H1 (cell line): ENCODE measurements at regions not wholly inside any gene's neighbourhood (a gene's known extent, or its start where the extent isn't known, plus 50 kb on each side); places are given as distances from the start of the nearest gene placed in this dataset.

ENCODE experiments used
- CTCF ChIA-PET: fragments of 300-600 bp; sonication (Branson Sonifier 250); formaldehyde crosslinking; loops from one replicate; lab custom pipeline; 2021; ENCODE audit not compliant: partially characterized antibody; lab: Charles Lee
- POLR2A ChIA-PET: fragments of 300-600 bp; sonication (Branson Sonifier 250); formaldehyde crosslinking; loops from one replicate; lab custom pipeline; 2021; ENCODE audit warnings: inconsistent platforms; ENCODE audit not compliant: partially characterized antibody; lab: Charles Lee
- DNase-seq, 2 experiments: peaks; one replicate each; pipeline versions ENCODE4 v3.0.0 to v3.0.0-alpha.2; 2010 to 2022; ENCODE audit warnings: low spot score in 2 of 2, low read depth in 1 of 2, mixed read lengths in 1 of 2
- FAIRE-seq: peaks from 2 replicates; lab custom pipeline; 2011; peaks lifted over from hg19 to GRCh38; lab: Jason Lieb, UNC
- H2AFZ ChIP-seq: 2 replicates; pipeline ENCODE4 v1.8.1; 2012; ENCODE audit warnings: low read length, inconsistent platforms
- H2AK5ac ChIP-seq: 2 replicates; pipeline ENCODE4 v1.6.1; 2013; ENCODE audit warnings: low read depth, low read length
- H2BK120ac ChIP-seq: replicated peaks from 2 replicates; pipeline ENCODE3; 2013; ENCODE audit warnings: low read depth, low read length, inconsistent platforms
- H2BK12ac ChIP-seq: 2 replicates; pipeline ENCODE4 v1.6.1; 2013; ENCODE audit warnings: low read depth, low read length
- H2BK15ac ChIP-seq: 2 replicates; pipeline ENCODE4 v1.6.1; 2013; ENCODE audit warnings: low read length
- H2BK20ac ChIP-seq: 2 replicates; pipeline ENCODE4 v1.6.1; 2013; ENCODE audit warnings: low read length
- H2BK5ac ChIP-seq: 2 replicates; pipeline ENCODE4 v1.6.1; 2013; ENCODE audit warnings: low read depth, low read length
- H3K14ac ChIP-seq: 2 replicates; pipeline ENCODE4 v1.6.1; 2013; ENCODE audit warnings: inconsistent platforms; ENCODE audit not compliant: insufficient read length
- H3K18ac ChIP-seq: 2 replicates; pipeline ENCODE4 v1.6.1; 2013; ENCODE audit warnings: low read length; ENCODE audit errors: extremely low read depth
- H3K23ac ChIP-seq: 2 replicates; pipeline ENCODE4 v1.6.1; 2013; ENCODE audit warnings: inconsistent platforms; ENCODE audit not compliant: insufficient read length
- H3K23me2 ChIP-seq: 2 replicates; pipeline ENCODE4 v1.6.1; 2013; ENCODE audit warnings: low read depth, low read length
- H3K27ac ChIP-seq: 2 replicates; pipeline ENCODE4 v1.6.1; 2011; ENCODE audit warnings: low read depth, low read length, inconsistent platforms
- H3K27me3 ChIP-seq, 4 experiments: replicated peaks in 1 of 4; 1 replicate in 1 of 4; 2 replicates in 3 of 4; pipeline versions ENCODE4 v1.6.1 to v1.8.1; 2011 to 2013; ENCODE audit warnings: low read length in 3 of 4, mild to moderate bottlenecking in 3 of 4, inconsistent platforms in 2 of 4, mixed read lengths in 2 of 4, moderate library complexity in 1 of 4; ENCODE audit not compliant: control insufficient read depth in 3 of 4, insufficient read depth in 3 of 4; ENCODE audit errors: extremely low read depth in 1 of 4
- H3K36me3 ChIP-seq, 4 experiments: 2 replicates each; pipeline versions ENCODE4 v1.6.1 to v1.8.1; 2011 to 2013; ENCODE audit warnings: mild to moderate bottlenecking in 4 of 4, low read length in 3 of 4, moderate library complexity in 2 of 4, control low read depth in 1 of 4, inconsistent platforms in 1 of 4; ENCODE audit not compliant: insufficient read depth in 4 of 4, control insufficient read depth in 2 of 4
- H3K4ac ChIP-seq: replicated peaks from 2 replicates; pipeline ENCODE3; 2013; ENCODE audit warnings: low read length, low read depth, mixed read lengths, inconsistent platforms; ENCODE audit not compliant: insufficient read length
- H3K4me1 ChIP-seq, 4 experiments: replicated peaks in 1 of 4; 1 replicate in 1 of 4; 2 replicates in 3 of 4; pipeline versions ENCODE4 v1.6.1 to v1.8.1; 2011 to 2013; ENCODE audit warnings: low read length in 3 of 4, inconsistent platforms in 2 of 4, mixed read lengths in 1 of 4; ENCODE audit not compliant: insufficient read depth in 4 of 4, control insufficient read depth in 3 of 4
- H3K4me2 ChIP-seq, 2 experiments: 2 replicates each; pipeline versions ENCODE4 v1.6.1 to v1.8.1; 2011 to 2013; ENCODE audit warnings: low read depth in 2 of 2, low read length in 2 of 2, control low read depth in 1 of 2, inconsistent platforms in 1 of 2, mild to moderate bottlenecking in 1 of 2; ENCODE audit not compliant: insufficient read depth in 1 of 2
- H3K4me3 ChIP-seq, 4 experiments: fragments of 200-600, 300-600 bp in 1 of 4; sonication (generic), shearing (Covaris generic), sonication (Bioruptor Twin) in 1 of 4; 2 replicates each; pipeline versions ENCODE4 v1.5.1 to v1.8.1; 2011 to 2016; ENCODE audit warnings: low read length in 4 of 4, low read depth in 3 of 4, control low read depth in 2 of 4, inconsistent platforms in 2 of 4, mild to moderate bottlenecking in 2 of 4, mixed read lengths in 1 of 4, moderate library complexity in 1 of 4; ENCODE audit not compliant: insufficient read depth in 2 of 4; ENCODE audit errors: extremely low read depth in 1 of 4
- H3K56ac ChIP-seq: replicated peaks from 2 replicates; pipeline ENCODE3; 2013; ENCODE audit warnings: low read depth, mild to moderate bottlenecking, mixed read lengths, low read length, inconsistent platforms; ENCODE audit not compliant: insufficient read length
- H3K79me1 ChIP-seq: 2 replicates; pipeline ENCODE4 v1.6.1; 2013; ENCODE audit warnings: low read depth, low read length, control low read depth
- H3K79me2 ChIP-seq, 2 experiments: 2 replicates each; pipeline versions ENCODE4 v1.6.1 to v1.8.1; 2012 to 2013; ENCODE audit warnings: low read length in 2 of 2, mild to moderate bottlenecking in 2 of 2, inconsistent platforms in 1 of 2; ENCODE audit not compliant: insufficient read depth in 2 of 2, control insufficient read depth in 1 of 2
- H3K9ac ChIP-seq, 4 experiments: replicated peaks in 1 of 4; 1 replicate in 1 of 4; 2 replicates in 3 of 4; pipeline versions ENCODE4 v1.6.1 to v1.8.1; 2011 to 2013; ENCODE audit warnings: low read depth in 3 of 4, low read length in 3 of 4, control low read depth in 2 of 4, mild to moderate bottlenecking in 2 of 4, moderate library complexity in 2 of 4, inconsistent platforms in 1 of 4; ENCODE audit errors: extremely low read depth in 1 of 4
- H3K9me3 ChIP-seq, 2 experiments: 2 replicates each; pipeline versions ENCODE4 v1.6.1 to v1.8.1; 2012 to 2013; ENCODE audit warnings: mild to moderate bottlenecking in 2 of 2, moderate library complexity in 2 of 2, control low read depth in 1 of 2, inconsistent platforms in 1 of 2, low read depth in 1 of 2, low read length in 1 of 2, mixed read lengths in 1 of 2; ENCODE audit not compliant: insufficient read depth in 2 of 2
- H4K20me1 ChIP-seq, 2 experiments: replicated peaks in 1 of 2; 2 replicates each; pipeline versions ENCODE3 to v1.8.1; 2011 to 2013; ENCODE audit warnings: inconsistent platforms in 2 of 2, low read length in 2 of 2, mild to moderate bottlenecking in 1 of 2; ENCODE audit not compliant: insufficient read depth in 2 of 2, control insufficient read depth in 1 of 2
- H4K5ac ChIP-seq: 2 replicates; pipeline ENCODE4 v1.6.1; 2013; ENCODE audit warnings: low read length, low read depth, mixed read lengths, inconsistent platforms; ENCODE audit not compliant: insufficient read length
- H4K8ac ChIP-seq: 2 replicates; pipeline ENCODE4 v1.8.0; 2013; ENCODE audit warnings: mild to moderate bottlenecking, moderate library complexity, low read length, inconsistent platforms; ENCODE audit not compliant: insufficient read depth; ENCODE audit errors: extremely low read depth
- H4K91ac ChIP-seq: replicated peaks from 2 replicates; pipeline ENCODE3; 2013; ENCODE audit warnings: low read length, mixed read lengths, inconsistent platforms; ENCODE audit not compliant: insufficient read length
- ATF3 ChIP-seq: IDR thresholded peaks from 2 replicates; pipeline ENCODE4 v1.6.1; 2011; ENCODE audit warnings: low read depth, mild to moderate bottlenecking, low read length; ENCODE audit not compliant: insufficient read depth
- CBX8 ChIP-seq: fragments of 300-800, 300-1000 bp; sonication (generic); IDR thresholded peaks from 2 replicates; pipeline ENCODE4 v1.7.1; 2016; ENCODE audit warnings: low read depth, low read length, borderline replicate concordance
- CTBP2 ChIP-seq: IDR thresholded peaks from 2 replicates; pipeline ENCODE4 v1.7.0; 2011; ENCODE audit warnings: borderline replicate concordance, mild to moderate bottlenecking, moderate library complexity, mixed read lengths, low read length; ENCODE audit not compliant: insufficient read depth, insufficient read length
- GABPA ChIP-seq: IDR thresholded peaks from 2 replicates; pipeline ENCODE4 v1.6.1; 2011; ENCODE audit warnings: mild to moderate bottlenecking, low read length, moderate library complexity, borderline replicate concordance; ENCODE audit not compliant: insufficient read depth
- HDAC2 ChIP-seq, 2 experiments: fragments of 300-600 bp in 1 of 2; sonication (generic) in 1 of 2; IDR thresholded peaks; 2 replicates each; pipeline ENCODE4 v1.6.1; 2011 to 2012; ENCODE audit warnings: low read depth in 2 of 2, low read length in 2 of 2, mild to moderate bottlenecking in 2 of 2, moderate library complexity in 2 of 2, borderline replicate concordance in 1 of 2, inconsistent platforms in 1 of 2
- NRF1 ChIP-seq: IDR thresholded peaks from 2 replicates; pipeline ENCODE4 v1.6.1; 2011; ENCODE audit warnings: mild to moderate bottlenecking, low read depth, low read length, improper control_type of control experiment
- SAP30 ChIP-seq: fragments of 300-600 bp; sonication (generic); IDR thresholded peaks from 2 replicates; pipeline ENCODE4 v1.7.1; 2012; ENCODE audit warnings: low read length, moderate library complexity, mild to moderate bottlenecking, inconsistent platforms; ENCODE audit not compliant: insufficient read depth, insufficient replicate concordance
- SUZ12 ChIP-seq: fragments of 200-600 bp; sonication (generic); IDR thresholded peaks from 2 replicates; pipeline ENCODE4 v1.6.1; 2012; ENCODE audit warnings: mild to moderate bottlenecking, inconsistent platforms, low read length, moderate library complexity, mixed read lengths
- TEAD4 ChIP-seq: IDR thresholded peaks from 2 replicates; pipeline ENCODE4 v1.6.1; 2012; ENCODE audit warnings: low read depth, low read length, inconsistent platforms, mixed read lengths
- WGBS, 2 experiments: shearing (Covaris generic) in 1 of 2; methylation state at CpG; one replicate each; pipeline versions ENCODE4 v1.1.6 to v1.1.7; 2013 to 2015; ENCODE audit warnings: low lambda C conversion rate in 2 of 2, mixed read lengths in 2 of 2, inconsistent platforms in 1 of 2, low coverage in 1 of 2, missing lambda C conversion rate in 1 of 2; ENCODE audit not compliant: insufficient replicate concordance in 2 of 2, insufficient coverage in 1 of 2, insufficient read length in 1 of 2; ENCODE audit errors: extremely low coverage in 1 of 2, missing lambda C conversion rate in 1 of 2; 5-methylcytosine and 5-hydroxymethylcytosine counted together
- TF ChIP-seq, protein P1 (sequence below), 3 experiments: IDR thresholded peaks; 1 replicate in 2 of 3; 2 replicates in 1 of 3; pipeline versions ENCODE4 v1.5.1 to v1.6.1; 2011; ENCODE audit warnings: low read length in 3 of 3, mild to moderate bottlenecking in 3 of 3, inconsistent platforms in 2 of 3, low read depth in 1 of 3, moderate library complexity in 1 of 3; ENCODE audit not compliant: insufficient read depth in 1 of 3; ENCODE audit errors: control extremely low read depth in 1 of 3

DNA sequence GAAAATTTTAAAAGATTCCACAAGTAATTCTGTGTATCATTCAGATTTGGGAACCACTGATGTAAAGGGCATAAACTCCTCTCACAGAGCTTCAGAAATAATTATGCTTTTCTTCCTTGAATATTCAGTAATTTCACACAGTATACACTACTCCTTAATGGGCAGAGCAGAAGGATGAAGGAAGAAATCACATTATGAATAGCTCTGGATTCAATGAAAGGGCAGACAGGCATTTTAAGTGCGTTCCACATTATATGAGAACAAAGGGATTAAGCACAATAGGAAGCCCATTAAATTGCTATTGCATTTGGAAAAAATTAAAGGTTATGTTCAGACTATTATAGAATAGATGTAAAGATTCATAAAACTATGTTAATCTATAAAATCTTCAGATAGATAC lies 142.6 kb downstream of the PDHA2 start:
- Histone ChIP-seq H2BK5ac (no peak overlapping the region), H4K5ac (no peak overlapping the region), H3K79me2 (no peaks in the 10 kb centered on the region), H3K36me3 (no peaks in the 10 kb centered on the region), H4K91ac (no peak overlapping the region), H4K20me1 (no peaks in the 10 kb centered on the region), H3K4me1 (no peaks in the 10 kb centered on the region), H3K9me3 (peaks cover 3 to 12% of the 10 kb centered on the region in 2 experiments; a peak in 1 of 4 replicates), H3K4me2 (no peak overlapping the region), H2AK5ac (no peak overlapping the region), H2BK120ac (no peak overlapping the region), H3K4me3 (no peak overlapping the region), H3K56ac (no peak overlapping the region), H3K79me1 (no peaks in the 10 kb centered on the region), H3K18ac (no peak overlapping the region), H3K27ac (no peak overlapping the region), H3K14ac (no peak overlapping the region), H3K9ac (no peak overlapping the region), H2AFZ (no peak overlapping the region), H2BK15ac (no peak overlapping the region), H3K23ac (no peak overlapping the region), H2BK12ac (no peak overlapping the region), H3K4ac (no peak overlapping the region), H2BK20ac (no peak overlapping the region), H3K27me3 (no peaks in the 10 kb centered on the region), H4K8ac (no peak overlapping the region), H3K23me2 (no peaks in the 10 kb centered on the region)
- DNase-seq: no peak
- CTCF ChIA-PET: no interaction called here
- no peak for FAIRE-seq
- POLR2A ChIA-PET: no interaction called here
- 89% methylated on average over 1 of the region's 1 CpG; no CpG with 5 or more reads in 1 of the 2 experiments for WGBS, 2 experiments
- TF ChIP-seq HDAC2 (IDR thresholded peaks at IDR 0.05; ENCODE audit: borderline replicate concordance in 1 of 2, low read depth in 2 of 2, low read length in 2 of 2) (no peak), GABPA (no peak), NRF1 (no peak), CBX8 (no peak), TEAD4 (no peak), SAP30 (no peak), ATF3 (no peak), CTBP2 (no peak), SUZ12 (no peak)
- TF ChIP-seq, protein P1, sequence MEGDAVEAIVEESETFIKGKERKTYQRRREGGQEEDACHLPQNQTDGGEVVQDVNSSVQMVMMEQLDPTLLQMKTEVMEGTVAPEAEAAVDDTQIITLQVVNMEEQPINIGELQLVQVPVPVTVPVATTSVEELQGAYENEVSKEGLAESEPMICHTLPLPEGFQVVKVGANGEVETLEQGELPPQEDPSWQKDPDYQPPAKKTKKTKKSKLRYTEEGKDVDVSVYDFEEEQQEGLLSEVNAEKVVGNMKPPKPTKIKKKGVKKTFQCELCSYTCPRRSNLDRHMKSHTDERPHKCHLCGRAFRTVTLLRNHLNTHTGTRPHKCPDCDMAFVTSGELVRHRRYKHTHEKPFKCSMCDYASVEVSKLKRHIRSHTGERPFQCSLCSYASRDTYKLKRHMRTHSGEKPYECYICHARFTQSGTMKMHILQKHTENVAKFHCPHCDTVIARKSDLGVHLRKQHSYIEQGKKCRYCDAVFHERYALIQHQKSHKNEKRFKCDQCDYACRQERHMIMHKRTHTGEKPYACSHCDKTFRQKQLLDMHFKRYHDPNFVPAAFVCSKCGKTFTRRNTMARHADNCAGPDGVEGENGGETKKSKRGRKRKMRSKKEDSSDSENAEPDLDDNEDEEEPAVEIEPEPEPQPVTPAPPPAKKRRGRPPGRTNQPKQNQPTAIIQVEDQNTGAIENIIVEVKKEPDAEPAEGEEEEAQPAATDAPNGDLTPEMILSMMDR (IDR thresholded peaks at IDR 0.05; ENCODE audit: control extremely low read depth in 1 of 3, insufficient read depth in 1 of 3, low read depth in 1 of 3, low read length in 3 of 3): no peak
